ENCODE measurements at regions not wholly inside any gene's neighbourhood (a gene's known extent, or its start where the extent isn't known, plus 50 kb on each side); places are given as distances from the start of the nearest gene placed in this dataset.

GRCh38 chr6:91780270-91780669, 1193.4 kb upstream of the MAP3K7 start:
- no peaks in the 10 kb centered on the region for H3K4me1 ChIP-seq (ENCODE audit: control insufficient read depth, insufficient read depth, low read length)
- WGBS (ENCODE audit: insufficient coverage, low lambda C conversion rate) = no CpG with 5 or more reads among the region's 2 CpGs

DNA sequence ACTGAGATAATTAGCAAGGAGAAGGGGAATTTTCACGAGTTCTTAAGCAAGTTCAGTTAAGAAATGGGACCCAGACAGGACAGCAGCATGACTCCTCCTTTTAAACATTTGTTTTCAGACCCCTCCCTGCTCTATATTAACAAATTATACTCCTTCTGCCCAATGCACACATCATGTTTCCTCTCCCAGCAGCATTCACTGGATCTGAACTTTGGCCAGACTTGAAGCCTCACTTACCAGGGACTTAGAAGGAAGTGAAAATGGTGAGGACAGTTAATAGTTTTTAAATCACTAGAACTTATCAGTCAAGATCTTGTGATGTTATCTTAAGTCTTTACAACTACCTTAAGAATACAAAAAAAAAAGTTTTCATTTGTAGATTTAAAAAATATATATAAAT, 1174.7 kb upstream of the MAP3K7 start:
- Histone ChIP-seq H3K36me3 (ENCODE audit: control insufficient read depth, insufficient read depth, low read length) (no peaks in the 10 kb centered on the region), H3K4me3 (ENCODE audit: low read length) (no peak overlapping the region), H3K9me3 (ENCODE audit: control insufficient read depth, low read depth, low read length) (no peaks in the 10 kb centered on the region), H3K4me1 (ENCODE audit: control insufficient read depth, insufficient read depth, low read length) (no peaks in the 10 kb centered on the region), H3K27ac (ENCODE audit: low read length) (no peak overlapping the region), H3K27me3 (ENCODE audit: control insufficient read depth, insufficient read depth, low read length) (no peaks in the 10 kb centered on the region)
- no CpG with 5 or more reads among the region's 1 CpG for WGBS (ENCODE audit: insufficient coverage, low lambda C conversion rate)
- no peak for DNase-seq

More at GRCh38 chr6:91780270-91780669, 1193.4 kb upstream of the MAP3K7 start:
- H3K27me3 ChIP-seq (ENCODE audit: control insufficient read depth, insufficient read depth, low read length) = no peaks in the 10 kb centered on the region
- DNase-seq = no peak
- H3K9me3 ChIP-seq (ENCODE audit: control insufficient read depth, low read depth, low read length) = no peaks in the 10 kb centered on the region
- H3K36me3 ChIP-seq (ENCODE audit: control insufficient read depth, insufficient read depth, low read length) = no peaks in the 10 kb centered on the region
- no peak overlapping the region for H3K27ac ChIP-seq (ENCODE audit: low read length)
- H3K4me3 ChIP-seq (ENCODE audit: low read length) = no peak overlapping the region

DNA sequence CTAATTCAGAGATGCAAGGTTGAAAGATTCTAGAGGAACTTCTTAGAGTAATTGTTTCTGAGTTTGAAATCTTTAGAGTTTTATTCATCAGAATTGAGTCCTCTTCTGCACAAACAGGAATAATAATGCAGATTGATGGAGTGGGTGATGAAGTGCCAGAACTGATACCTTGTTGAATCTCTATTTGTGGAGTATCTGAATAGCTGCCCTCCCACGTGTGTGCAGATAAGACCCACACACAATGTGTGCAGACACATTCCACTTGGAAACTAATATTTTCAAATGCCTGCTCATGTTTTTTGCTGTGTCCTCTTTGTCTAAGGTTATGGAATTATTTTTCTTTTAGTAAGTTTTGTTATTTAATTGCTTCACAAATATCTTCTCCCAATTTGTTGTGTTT, 1167.8 kb upstream of the MAP3K7 start:
- WGBS (ENCODE audit: insufficient coverage, low lambda C conversion rate) = no CpG with 5 or more reads among the region's 1 CpG
- Histone ChIP-seq H3K4me3 (ENCODE audit: low read length) (no peak overlapping the region), H3K27me3 (ENCODE audit: control insufficient read depth, insufficient read depth, low read length) (no peaks in the 10 kb centered on the region), H3K27ac (ENCODE audit: low read length) (no peak overlapping the region), H3K9me3 (ENCODE audit: control insufficient read depth, low read depth, low read length) (no peaks in the 10 kb centered on the region), H3K4me1 (ENCODE audit: control insufficient read depth, insufficient read depth, low read length) (no peaks in the 10 kb centered on the region), H3K36me3 (ENCODE audit: control insufficient read depth, insufficient read depth, low read length) (no peaks in the 10 kb centered on the region)
- DNase-seq = no peak

GRCh38 chr6:91751526-91751925, 1164.7 kb upstream of the MAP3K7 start:
- no peak for DNase-seq
- H3K9me3 ChIP-seq (ENCODE audit: control insufficient read depth, low read depth, low read length) = no peaks in the 10 kb centered on the region
- H3K27me3 ChIP-seq (ENCODE audit: control insufficient read depth, insufficient read depth, low read length) = no peaks in the 10 kb centered on the region
- no peak overlapping the region for H3K4me3 ChIP-seq (ENCODE audit: low read length)
- H3K4me1 ChIP-seq (ENCODE audit: control insufficient read depth, insufficient read depth, low read length) = no peaks in the 10 kb centered on the region
- H3K36me3 ChIP-seq (ENCODE audit: control insufficient read depth, insufficient read depth, low read length) = no peaks in the 10 kb centered on the region
- WGBS (ENCODE audit: insufficient coverage, low lambda C conversion rate) = no CpG with 5 or more reads among the region's 6 CpGs
- H3K27ac ChIP-seq (ENCODE audit: low read length) = no peak overlapping the region

DNA sequence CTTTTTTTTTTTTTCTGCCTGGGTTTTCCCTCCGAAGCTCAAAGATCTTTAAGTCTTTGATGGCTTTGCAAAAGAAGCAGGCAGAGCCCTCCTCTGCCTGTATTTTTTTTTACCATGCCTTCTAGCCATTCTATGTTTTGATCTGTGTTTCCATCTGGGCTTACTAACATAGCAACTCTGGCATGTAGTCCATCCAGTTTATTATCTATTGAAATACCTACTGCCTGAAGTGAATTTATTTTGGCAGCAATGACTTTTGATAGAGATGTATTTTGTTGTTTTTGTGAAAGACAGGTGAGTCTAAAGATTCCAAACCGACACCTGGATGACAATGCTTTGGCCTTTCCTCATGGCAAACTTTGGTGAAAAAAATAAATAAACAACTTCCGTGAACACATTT, 1157.7 kb upstream of the MAP3K7 start:
- DNase-seq = no peak
- H3K4me3 ChIP-seq (ENCODE audit: low read length) = no peak overlapping the region
- H3K4me1 ChIP-seq (ENCODE audit: control insufficient read depth, insufficient read depth, low read length) = no peaks in the 10 kb centered on the region
- H3K9me3 ChIP-seq (ENCODE audit: control insufficient read depth, low read depth, low read length) = no peaks in the 10 kb centered on the region
- H3K27ac ChIP-seq (ENCODE audit: low read length) = no peak overlapping the region
- H3K27me3 ChIP-seq (ENCODE audit: control insufficient read depth, insufficient read depth, low read length) = no peaks in the 10 kb centered on the region
- 26% methylated on average over 3 of the region's 3 CpGs for WGBS (ENCODE audit: insufficient coverage, low lambda C conversion rate)
- H3K36me3 ChIP-seq (ENCODE audit: control insufficient read depth, insufficient read depth, low read length) = no peaks in the 10 kb centered on the region

DNA sequence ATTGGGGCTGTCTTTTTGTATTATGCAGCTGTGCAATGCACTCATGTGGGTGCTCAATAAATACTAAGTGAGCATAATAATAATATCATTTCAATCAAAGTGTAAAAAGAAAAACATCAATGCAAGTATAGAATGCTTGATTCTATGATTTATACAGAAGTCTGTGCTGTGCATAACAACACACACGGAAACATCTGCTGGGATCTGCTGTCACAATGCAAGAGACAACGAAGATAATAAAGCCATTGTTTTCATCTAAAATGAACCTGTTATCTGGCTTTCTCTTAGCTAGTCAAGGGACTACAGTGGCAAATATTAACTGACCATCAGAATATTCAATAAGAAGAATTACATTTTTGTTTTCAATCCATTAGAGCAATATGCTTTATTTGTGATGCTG, 1156.9 kb upstream of the MAP3K7 start:
- Histone ChIP-seq H3K27me3 (ENCODE audit: control insufficient read depth, insufficient read depth, low read length) (no peaks in the 10 kb centered on the region), H3K36me3 (ENCODE audit: control insufficient read depth, insufficient read depth, low read length) (no peaks in the 10 kb centered on the region), H3K9me3 (ENCODE audit: control insufficient read depth, low read depth, low read length) (no peaks in the 10 kb centered on the region), H3K27ac (ENCODE audit: low read length) (no peak overlapping the region), H3K4me3 (ENCODE audit: low read length) (no peak overlapping the region), H3K4me1 (ENCODE audit: control insufficient read depth, insufficient read depth, low read length) (no peaks in the 10 kb centered on the region)
- no CpG with 5 or more reads among the region's 2 CpGs for WGBS (ENCODE audit: insufficient coverage, low lambda C conversion rate)
- DNase-seq = no peak

DNA sequence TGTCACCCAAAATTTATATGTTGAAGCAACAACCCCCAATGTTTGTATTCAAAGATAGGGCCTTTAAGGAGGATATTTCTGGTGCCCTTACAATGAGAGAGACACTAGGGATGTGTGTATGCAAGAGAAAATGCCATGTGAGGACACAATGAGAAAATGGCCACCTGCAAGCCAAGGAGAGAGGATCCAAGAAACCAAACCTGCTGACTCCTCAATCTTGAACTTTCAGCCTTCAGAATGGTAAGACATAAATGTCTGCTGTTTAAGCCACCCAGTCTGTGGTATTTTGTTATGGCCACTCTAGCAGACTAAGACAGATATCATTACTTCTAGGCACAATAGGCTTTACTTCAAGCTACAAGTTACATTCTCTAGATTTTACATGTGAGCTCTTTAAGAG, 1145.1 kb upstream of the MAP3K7 start:
- Histone ChIP-seq H3K4me3 (ENCODE audit: low read length) (no peak overlapping the region), H3K4me1 (ENCODE audit: control insufficient read depth, insufficient read depth, low read length) (no peaks in the 10 kb centered on the region), H3K27me3 (ENCODE audit: control insufficient read depth, insufficient read depth, low read length) (no peaks in the 10 kb centered on the region), H3K36me3 (ENCODE audit: control insufficient read depth, insufficient read depth, low read length) (no peaks in the 10 kb centered on the region), H3K9me3 (ENCODE audit: control insufficient read depth, low read depth, low read length) (no peaks in the 10 kb centered on the region), H3K27ac (ENCODE audit: low read length) (no peak overlapping the region)
- DNase-seq = no peak

GRCh38 chr6:91730710-91731109, 1143.8 kb upstream of the MAP3K7 start:
- no peak overlapping the region for H3K27ac ChIP-seq (ENCODE audit: low read length)
- DNase-seq = no peak
- H3K9me3 ChIP-seq (ENCODE audit: control insufficient read depth, low read depth, low read length) = no peaks in the 10 kb centered on the region
- no peak overlapping the region for H3K4me3 ChIP-seq (ENCODE audit: low read length)
- no peaks in the 10 kb centered on the region for H3K4me1 ChIP-seq (ENCODE audit: control insufficient read depth, insufficient read depth, low read length)
- WGBS (ENCODE audit: insufficient coverage, low lambda C conversion rate) = 100% methylated on average over 2 of the region's 2 CpGs
- no peaks in the 10 kb centered on the region for H3K27me3 ChIP-seq (ENCODE audit: control insufficient read depth, insufficient read depth, low read length)
- H3K36me3 ChIP-seq (ENCODE audit: control insufficient read depth, insufficient read depth, low read length) = no peaks in the 10 kb centered on the region

DNA sequence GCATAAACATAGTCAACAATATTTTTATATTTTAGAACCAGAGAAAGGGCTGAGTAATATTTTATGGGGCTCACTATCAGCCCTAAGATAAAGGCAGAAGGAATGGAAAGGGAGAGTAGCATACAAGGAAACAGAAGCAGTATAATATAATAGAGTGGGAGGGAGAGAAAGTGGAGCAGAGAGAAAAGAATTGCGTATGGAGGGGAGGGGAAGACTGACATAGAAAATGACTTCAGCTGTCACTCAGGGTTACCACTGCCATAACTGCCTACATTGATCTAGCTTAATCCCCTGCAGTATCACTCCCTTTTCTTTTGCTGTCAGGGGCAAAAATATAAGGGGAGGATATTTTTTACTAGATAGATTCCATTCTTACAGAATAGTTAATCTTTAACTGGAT, 1133.5 kb upstream of the MAP3K7 start:
- no peaks in the 10 kb centered on the region for H3K9me3 ChIP-seq (ENCODE audit: control insufficient read depth, low read depth, low read length)
- no peaks in the 10 kb centered on the region for H3K4me1 ChIP-seq (ENCODE audit: control insufficient read depth, insufficient read depth, low read length)
- no peaks in the 10 kb centered on the region for H3K36me3 ChIP-seq (ENCODE audit: control insufficient read depth, insufficient read depth, low read length)
- H3K27ac ChIP-seq (ENCODE audit: low read length) = no peak overlapping the region
- no peak for DNase-seq
- no CpG with 5 or more reads among the region's 1 CpG for WGBS (ENCODE audit: insufficient coverage, low lambda C conversion rate)
- H3K27me3 ChIP-seq (ENCODE audit: control insufficient read depth, insufficient read depth, low read length) = no peaks in the 10 kb centered on the region
- H3K4me3 ChIP-seq (ENCODE audit: low read length) = no peak overlapping the region

- Histone ChIP-seq H3K27me3 (ENCODE audit: control insufficient read depth, insufficient read depth, low read length) (no peaks in the 10 kb centered on the region), H3K4me1 (ENCODE audit: control insufficient read depth, insufficient read depth, low read length) (no peaks in the 10 kb centered on the region), H3K36me3 (ENCODE audit: control insufficient read depth, insufficient read depth, low read length) (no peaks in the 10 kb centered on the region), H3K9me3 (ENCODE audit: control insufficient read depth, low read depth, low read length) (no peaks in the 10 kb centered on the region), H3K27ac (ENCODE audit: low read length) (no peak overlapping the region), H3K4me3 (ENCODE audit: low read length) (no peak overlapping the region)
- no CpG with 5 or more reads among the region's 1 CpG for WGBS (ENCODE audit: insufficient coverage, low lambda C conversion rate)
- DNase-seq = no peak
These were observed 1132.5 kb upstream of the MAP3K7 start for GRCh38 chr6:91719414-91719813.

DNA sequence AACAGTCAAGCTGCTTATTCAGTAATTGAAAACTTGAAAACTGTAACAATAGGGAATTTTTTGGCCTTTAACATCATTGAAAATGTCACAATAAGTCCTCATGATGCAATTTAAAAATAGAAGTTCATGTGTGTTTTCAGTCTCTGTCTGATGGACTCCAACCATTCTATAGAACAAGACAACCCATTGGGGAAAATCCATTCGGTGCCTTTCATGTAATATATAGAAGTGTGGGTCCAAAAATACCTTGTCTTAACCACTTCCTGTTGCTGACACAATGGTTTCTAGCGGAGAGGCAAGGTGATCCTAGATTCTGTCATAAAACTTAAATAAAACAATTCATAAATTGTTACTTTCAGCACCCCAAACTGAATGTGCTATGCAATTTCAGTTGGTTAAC, 1131.3 kb upstream of the MAP3K7 start:
- Histone ChIP-seq H3K4me3 (ENCODE audit: low read length) (no peak overlapping the region), H3K4me1 (ENCODE audit: control insufficient read depth, insufficient read depth, low read length) (no peaks in the 10 kb centered on the region), H3K9me3 (ENCODE audit: control insufficient read depth, low read depth, low read length) (no peaks in the 10 kb centered on the region), H3K27me3 (ENCODE audit: control insufficient read depth, insufficient read depth, low read length) (no peaks in the 10 kb centered on the region), H3K27ac (ENCODE audit: low read length) (no peak overlapping the region), H3K36me3 (ENCODE audit: control insufficient read depth, insufficient read depth, low read length) (no peaks in the 10 kb centered on the region)
- DNase-seq = no peak
- no CpG with 5 or more reads among the region's 2 CpGs for WGBS (ENCODE audit: insufficient coverage, low lambda C conversion rate)

Measured in large intestine (tissue), 3 donors.